Fibroblast of the aortic adventitia (primary cell): ENCODE measurements at regions not wholly inside any gene's neighbourhood (a gene's known extent, or its start where the extent isn't known, plus 50 kb on each side); places are given as distances from the start of the nearest gene placed in this dataset.

ENCODE experiments used
- DNase-seq: peaks from one replicate; pipeline ENCODE4 v3.0.0-alpha.2; 2010; ENCODE audit warnings: low read depth
- H3K4me3 ChIP-seq: 2 replicates; pipeline ENCODE4 v1.5.1; 2011; ENCODE audit warnings: low read depth, mild to moderate bottlenecking, control low read depth, low read length, moderate library complexity
- CTCF ChIP-seq: IDR thresholded peaks from 2 replicates; pipeline ENCODE4 v1.5.1; 2011; ENCODE audit warnings: mild to moderate bottlenecking, low read length, control low read depth, inconsistent platforms; ENCODE audit not compliant: insufficient read depth

- TF ChIP-seq CTCF: no peak
- no peak overlapping the region for H3K4me3 ChIP-seq
- peak; percentile 27 for DNase-seq
Observed at GRCh38 chr14:65213316-65213715, 111.0 kb upstream of the MAX start.

- DNase-seq: peak; percentile 53
- no peak for TF ChIP-seq CTCF
- no peak overlapping the region for H3K4me3 ChIP-seq
Observed at GRCh38 chr14:65214741-65215140, 112.4 kb upstream of the MAX start.

- H3K4me3 ChIP-seq: no peak overlapping the region
- DNase-seq: no peak
- TF ChIP-seq CTCF: no peak
Observed at GRCh38 chr14:65219353-65219752, 117.0 kb upstream of the MAX start.

- DNase-seq: peak; percentile 83
- TF ChIP-seq CTCF: peak; percentile 87
- H3K4me3 ChIP-seq: no peak overlapping the region
Observed at GRCh38 chr14:65222440-65222858, 120.1 kb upstream of the MAX start.

GRCh38 chr14:65223636-65224035 is 121.3 kb upstream of the MAX start:
- no peak for TF ChIP-seq CTCF
- no peak overlapping the region for H3K4me3 ChIP-seq
- no peak for DNase-seq

- no peak for TF ChIP-seq CTCF
- DNase-seq: peak; percentile 57
- no peak overlapping the region for H3K4me3 ChIP-seq
Observed at GRCh38 chr14:65224799-65225198, 122.5 kb upstream of the MAX start.
